ENCODE measurements at regions not wholly inside any gene's neighbourhood (a gene's known extent, or its start where the extent isn't known, plus 50 kb on each side); places are given as distances from the start of the nearest gene placed in this dataset.

DNA sequence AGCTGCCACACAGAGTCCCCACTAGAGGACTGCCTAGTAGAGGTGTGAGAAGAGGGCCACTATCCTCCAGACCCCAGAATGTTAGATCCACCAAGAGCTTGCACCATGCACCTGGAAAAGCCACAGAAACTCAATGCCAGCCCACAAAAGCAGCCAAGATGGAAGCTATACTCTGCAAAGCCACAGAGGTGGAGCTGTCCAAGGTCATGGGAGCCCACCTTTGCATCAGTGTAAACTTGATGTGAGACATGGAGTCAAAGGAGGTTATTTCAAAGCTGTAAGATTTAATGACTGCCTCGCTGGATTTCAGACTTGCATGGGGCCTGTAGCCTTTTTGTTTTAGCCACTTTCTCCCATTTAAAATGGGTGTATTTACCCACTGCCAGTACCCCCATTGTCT lies 1030.1 kb upstream of the GRIA3 start:
- H3K27me3 Mint-ChIP-seq (ENCODE audit: low read depth), result no peaks in the 10 kb centered on the region
- no peak for TF ChIP-seq CTCF (conservative IDR thresholded peaks at IDR 0.05)
- no peak overlapping the region for H3K27ac Mint-ChIP-seq (ENCODE audit: unreplicated experiment)
- DNase-seq (ENCODE audit: low read depth, low spot score), result no peak
- H3K36me3 Mint-ChIP-seq (ENCODE audit: low read depth), result peaks cover 4% of the 10 kb centered on the region
- peaks cover 6% of the 10 kb centered on the region for H3K9me3 Mint-ChIP-seq
- no peak overlapping the region for H3K4me3 Mint-ChIP-seq
- H3K4me1 Mint-ChIP-seq, result no peaks in the 10 kb centered on the region

DNA sequence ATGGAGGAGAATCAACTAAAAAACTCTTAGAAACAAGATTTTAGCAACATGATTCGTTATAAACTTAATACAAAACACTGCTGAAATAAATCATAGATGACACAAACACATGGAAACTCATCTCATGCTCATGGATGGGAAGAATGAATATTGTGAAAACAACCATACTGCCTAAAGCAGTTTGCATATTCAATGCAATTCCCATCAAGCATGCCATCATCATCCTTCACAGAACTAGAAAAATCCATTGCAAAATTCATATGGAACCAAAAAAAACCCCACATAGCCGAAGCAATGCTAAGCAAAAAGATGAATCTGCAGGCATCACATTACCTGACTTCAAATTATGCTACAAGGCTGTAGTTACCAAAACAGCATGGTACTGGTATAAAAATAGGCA lies 1015.8 kb upstream of the GRIA3 start:
- H3K27ac Mint-ChIP-seq (ENCODE audit: unreplicated experiment), result no peak overlapping the region
- no peaks in the 10 kb centered on the region for H3K4me1 Mint-ChIP-seq
- H3K9me3 Mint-ChIP-seq, result no peaks in the 10 kb centered on the region
- TF ChIP-seq CTCF (conservative IDR thresholded peaks at IDR 0.05), result no peak
- H3K27me3 Mint-ChIP-seq (ENCODE audit: low read depth), result no peaks in the 10 kb centered on the region
- DNase-seq (ENCODE audit: low read depth, low spot score), result no peak
- no peaks in the 10 kb centered on the region for H3K36me3 Mint-ChIP-seq (ENCODE audit: low read depth)
- H3K4me3 Mint-ChIP-seq, result no peak overlapping the region

GRCh38 chrX:122184791-122185190 lies 999.3 kb upstream of the GRIA3 start:
- no peaks in the 10 kb centered on the region for H3K27me3 Mint-ChIP-seq (ENCODE audit: low read depth)
- H3K27ac Mint-ChIP-seq (ENCODE audit: unreplicated experiment), result no peak overlapping the region
- H3K9me3 Mint-ChIP-seq, result peaks cover 25% of the 10 kb centered on the region
- H3K4me1 Mint-ChIP-seq, result no peaks in the 10 kb centered on the region
- no peak overlapping the region for H3K4me3 Mint-ChIP-seq
- TF ChIP-seq CTCF (conservative IDR thresholded peaks at IDR 0.05), result no peak
- no peak for DNase-seq (ENCODE audit: low read depth, low spot score)
- peaks cover 8% of the 10 kb centered on the region for H3K36me3 Mint-ChIP-seq (ENCODE audit: low read depth)

- Mint-ChIP-seq H3K4me1 (no peaks in the 10 kb centered on the region), H3K36me3 (ENCODE audit: low read depth) (peaks cover 8% of the 10 kb centered on the region), H3K27me3 (ENCODE audit: low read depth) (no peaks in the 10 kb centered on the region), H3K4me3 (no peak overlapping the region), H3K9me3 (peaks cover 25% of the 10 kb centered on the region), H3K27ac (ENCODE audit: unreplicated experiment) (no peak overlapping the region)
- TF ChIP-seq CTCF (conservative IDR thresholded peaks at IDR 0.05), result no peak
- no peak for DNase-seq (ENCODE audit: low read depth, low spot score)
Measured at GRCh38 chrX:122187069-122187713, 996.9 kb upstream of the GRIA3 start.

GRCh38 chrX:122188751-122189150 lies 995.3 kb upstream of the GRIA3 start:
- no peak overlapping the region for H3K27ac Mint-ChIP-seq (ENCODE audit: unreplicated experiment)
- TF ChIP-seq CTCF (conservative IDR thresholded peaks at IDR 0.05), result no peak

More at GRCh38 chrX:122188751-122189150, 995.3 kb upstream of the GRIA3 start:
- no peak for DNase-seq (ENCODE audit: low read depth, low spot score)
- Mint-ChIP-seq H3K4me1 (no peaks in the 10 kb centered on the region), H3K9me3 (peaks cover 23% of the 10 kb centered on the region), H3K4me3 (no peak overlapping the region), H3K27me3 (ENCODE audit: low read depth) (no peaks in the 10 kb centered on the region), H3K36me3 (ENCODE audit: low read depth) (peaks cover 8% of the 10 kb centered on the region)

All from neural crest cell (in vitro differentiated cells).